ENCODE measurements at regions not wholly inside any gene's neighbourhood (a gene's known extent, or its start where the extent isn't known, plus 50 kb on each side); places are given as distances from the start of the nearest gene placed in this dataset.
"Not testable (repeated sequence)": the region's sequence is repeated elsewhere in the genome, so short reads cannot be mapped to it uniquely, and the experiment has no call there.

- H3K27ac ChIP-seq; H3K36me3 ChIP-seq; H3K9me3 ChIP-seq; H3K27me3 ChIP-seq (replicated peaks in 1 of 7); DNase-seq; intact Hi-C loops (cut with DNase I; ENCODE audit: low total_unique reads); H3K4me3 ChIP-seq: not testable (repeated sequence)
- H3K4me1 ChIP-seq: peaks cover 8 to 51% (median 31%) of the 10 kb centered on the region in 6 donors
- 78 to 97% (median 92%) methylated on average over 1 of the region's 1 CpG for WGBS, 5 donors
Observed at GRCh38 chr20:53862136-53862397, 208.3 kb downstream of the BCAS1 start.

GRCh38 chr20:53859684-53860083, 210.7 kb downstream of the BCAS1 start:
- TF ChIP-seq POLR2AphosphoS5 (IDR thresholded peaks at IDR 0.05): no peak
- no peak for TF ChIP-seq CTCF (IDR thresholded peaks at IDR 0.05 in 8 of 11, conservative IDR thresholded peaks at IDR 0.05 in 3 of 11)
- no peak for TF ChIP-seq POLR2A (IDR thresholded peaks at IDR 0.05)
- peak overlapping the region in 2 of 8 donors; percentile 5 to 17 for H3K27ac ChIP-seq
- H3K27me3 ChIP-seq (replicated peaks in 1 of 7): no peaks in the 10 kb centered on the region
- intact Hi-C loops (cut with DNase I; ENCODE audit: low total_unique reads): no loop called here
- peaks cover 6 to 49% (median 24%) of the 10 kb centered on the region in 6 donors for H3K4me1 ChIP-seq
- H3K9me3 ChIP-seq: no peaks in the 10 kb centered on the region
- DNase-seq: no peak
- no peak overlapping the region for H3K4me3 ChIP-seq
- WGBS, 5 donors: 57 to 90% (median 71%) methylated on average over 4 to 5 of the region's 5 CpGs
- H3K36me3 ChIP-seq: no peaks in the 10 kb centered on the region

- H3K27me3 ChIP-seq (replicated peaks in 1 of 7); H3K36me3 ChIP-seq; H3K9me3 ChIP-seq; H3K4me3 ChIP-seq; intact Hi-C loops (cut with DNase I; ENCODE audit: low total_unique reads); DNase-seq; H3K27ac ChIP-seq: not testable (repeated sequence)
- 93 to 98% (median 95%) methylated on average over 5 of the region's 5 CpGs for WGBS, 5 donors
- H3K4me1 ChIP-seq: peaks cover 6 to 42% (median 21%) of the 10 kb centered on the region in 6 donors
Observed at GRCh38 chr20:53859009-53859408, 211.4 kb downstream of the BCAS1 start.

- intact Hi-C loops (cut with DNase I; ENCODE audit: low total_unique reads); H3K27ac ChIP-seq; H3K4me3 ChIP-seq; DNase-seq; H3K9me3 ChIP-seq; H3K36me3 ChIP-seq; H3K27me3 ChIP-seq (replicated peaks in 1 of 7): not testable (repeated sequence)
- peaks cover 6 to 42% (median 21%) of the 10 kb centered on the region in 6 donors for H3K4me1 ChIP-seq
- WGBS, 5 donors: 91 to 100% (median 98%) methylated on average over 3 of the region's 3 CpGs
Observed at GRCh38 chr20:53858516-53858915, 211.9 kb downstream of the BCAS1 start.

- TF ChIP-seq POLR2A (IDR thresholded peaks at IDR 0.05) (no peak), CTCF (IDR thresholded peaks at IDR 0.05 in 8 of 11, conservative IDR thresholded peaks at IDR 0.05 in 3 of 11) (no peak), POLR2AphosphoS5 (IDR thresholded peaks at IDR 0.05) (peak in 1 of 3 donors; percentile 21)
- H3K9me3 ChIP-seq: no peaks in the 10 kb centered on the region
- H3K4me1 ChIP-seq: peaks cover 6 to 42% (median 21%) of the 10 kb centered on the region in 6 donors
- no peaks in the 10 kb centered on the region for H3K27me3 ChIP-seq (replicated peaks in 1 of 7)
- H3K27ac ChIP-seq: peak overlapping the region in 6 of 8 donors; percentile 2 to 45 (median 30)
- WGBS, 5 donors: 56 to 80% (median 67%) methylated on average over 7 of the region's 7 CpGs
- no peaks in the 10 kb centered on the region for H3K36me3 ChIP-seq
- H3K4me3 ChIP-seq: no peak overlapping the region
- DNase-seq: no peak
- intact Hi-C loops (cut with DNase I; ENCODE audit: low total_unique reads): no loop called here
Observed at GRCh38 chr20:53857723-53858236, 212.6 kb downstream of the BCAS1 start.

Data from spleen (tissue), 11 donors.